DND-41 (cell line): ENCODE measurements at regions not wholly inside any gene's neighbourhood (a gene's known extent, or its start where the extent isn't known, plus 50 kb on each side); places are given as distances from the start of the nearest gene placed in this dataset.

ENCODE experiments used
- ATAC-seq: fragments of 200-7000 bp; cut with Tn5 transposase; 3 replicates; pipeline ENCODE4 v1.9.1; 2021; ENCODE audit warnings: low read depth; ENCODE audit not compliant: insufficient read depth
- DNase-seq: peaks from one replicate; pipeline ENCODE4 v3.0.0-alpha.2; 2020
- H2AFZ ChIP-seq: 2 replicates; pipeline ENCODE4 v1.6.0; 2012; ENCODE audit warnings: low read depth, low read length
- H3K27ac ChIP-seq: 2 replicates; pipeline ENCODE4 v1.5.1; 2012; ENCODE audit warnings: low read length, inconsistent platforms
- H3K27me3 ChIP-seq: fragments of 200-600 bp; sonication (generic); 2 replicates; pipeline ENCODE4 v1.6.0; 2012; ENCODE audit warnings: low read length, mild to moderate bottlenecking, inconsistent platforms; ENCODE audit not compliant: insufficient read depth, poor library complexity
- H3K36me3 ChIP-seq: 2 replicates; pipeline ENCODE4 v1.5.1; 2012; ENCODE audit warnings: low read length, inconsistent platforms; ENCODE audit not compliant: insufficient read depth
- H3K4me1 ChIP-seq: 2 replicates; pipeline ENCODE4 v1.5.1; 2012; ENCODE audit warnings: mild to moderate bottlenecking, low read length; ENCODE audit not compliant: insufficient read depth
- H3K4me2 ChIP-seq: 2 replicates; pipeline ENCODE4 v1.6.0; 2012; ENCODE audit warnings: mild to moderate bottlenecking, moderate library complexity, low read length, inconsistent platforms; ENCODE audit not compliant: insufficient read depth
- H3K4me3 ChIP-seq, 2 experiments: fragments of 200-600 bp in 1 of 2; shearing (Covaris generic) in 1 of 2; 2 replicates each; pipeline ENCODE4 v1.5.1; 2012 to 2016; ENCODE audit warnings: inconsistent platforms in 2 of 2, low read length in 2 of 2, mild to moderate bottlenecking in 2 of 2, low read depth in 1 of 2, moderate library complexity in 1 of 2
- H3K79me2 ChIP-seq: 2 replicates; pipeline ENCODE4 v1.6.0; 2012; ENCODE audit warnings: low read length, inconsistent platforms; ENCODE audit not compliant: insufficient read depth
- H3K9ac ChIP-seq: 2 replicates; pipeline ENCODE4 v1.6.0; 2012; ENCODE audit warnings: low read depth, mild to moderate bottlenecking, inconsistent platforms, low read length, moderate library complexity
- H3K9me3 ChIP-seq: 2 replicates; pipeline ENCODE4 v1.5.1; 2012; ENCODE audit warnings: low read length, moderate library complexity, mild to moderate bottlenecking, inconsistent platforms; ENCODE audit not compliant: insufficient read depth, severe bottlenecking
- H4K20me1 ChIP-seq: 2 replicates; pipeline ENCODE4 v1.6.0; 2012; ENCODE audit warnings: low read length; ENCODE audit not compliant: insufficient read depth
- CTCF ChIP-seq: IDR thresholded peaks from 2 replicates; pipeline ENCODE4 v1.5.1; 2012; ENCODE audit warnings: borderline replicate concordance, low read length, moderate library complexity, mild to moderate bottlenecking; ENCODE audit not compliant: poor library complexity, severe bottlenecking; ENCODE audit errors: extremely low read depth
- EZH2 ChIP-seq: IDR thresholded peaks from 3 replicates; pipeline ENCODE4 v1.6.1; 2012; ENCODE audit warnings: borderline replicate concordance, low read depth, mild to moderate bottlenecking, moderate library complexity, low read length, inconsistent platforms; ENCODE audit not compliant: severe bottlenecking

GRCh38 chr7:106763717-106764116, 101.4 kb upstream of the PIK3CG start:
- Histone ChIP-seq H3K27ac (no peak overlapping the region), H3K79me2 (no peaks in the 10 kb centered on the region), H3K4me3 (no peak overlapping the region), H4K20me1 (no peaks in the 10 kb centered on the region), H2AFZ (no peak overlapping the region), H3K36me3 (no peaks in the 10 kb centered on the region), H3K9ac (no peak overlapping the region), H3K9me3 (no peaks in the 10 kb centered on the region), H3K4me2 (no peak overlapping the region), H3K4me1 (peaks cover 36% of the 10 kb centered on the region), H3K27me3 (no peaks in the 10 kb centered on the region)
- DNase-seq (no peak), ATAC-seq (no peak)
- TF ChIP-seq EZH2 (no peak), CTCF (no peak)

- ATAC-seq (no peak), DNase-seq (no peak)
- H3K9ac ChIP-seq: no peak overlapping the region
- no peaks in the 10 kb centered on the region for H4K20me1 ChIP-seq
- peaks cover 38% of the 10 kb centered on the region for H3K4me1 ChIP-seq
- H3K27me3 ChIP-seq: no peaks in the 10 kb centered on the region
- H3K4me3 ChIP-seq: no peak overlapping the region
- H2AFZ ChIP-seq: no peak overlapping the region
- no peaks in the 10 kb centered on the region for H3K9me3 ChIP-seq
- no peaks in the 10 kb centered on the region for H3K79me2 ChIP-seq
- no peaks in the 10 kb centered on the region for H3K36me3 ChIP-seq
- no peak overlapping the region; the same call in 1 of the 2 replicates for H3K27ac ChIP-seq
- H3K4me2 ChIP-seq: peak overlapping the region; percentile 66; the same call in 1 of the 2 replicates
- no peak for TF ChIP-seq EZH2
- no peak for TF ChIP-seq CTCF
Measured at GRCh38 chr7:106765727-106766355, 99.2 kb upstream of the PIK3CG start.

GRCh38 chr7:106766551-106766950, 98.5 kb upstream of the PIK3CG start:
- H3K27ac ChIP-seq: peak overlapping the region; percentile 78
- no peak overlapping the region for H2AFZ ChIP-seq
- DNase-seq: no peak
- H3K9me3 ChIP-seq: no peaks in the 10 kb centered on the region
- H3K79me2 ChIP-seq: no peaks in the 10 kb centered on the region
- TF ChIP-seq EZH2 (no peak), CTCF (no peak)
- no peak for ATAC-seq
- peak overlapping the region in 1 of 2 experiments; percentile 45; a peak in 2 of 4 replicates for H3K4me3 ChIP-seq
- no peaks in the 10 kb centered on the region for H3K36me3 ChIP-seq
- peak overlapping the region; percentile 66 for H3K4me2 ChIP-seq
- no peak overlapping the region for H3K9ac ChIP-seq
- H3K4me1 ChIP-seq: peaks cover 38% of the 10 kb centered on the region
- H3K27me3 ChIP-seq: no peaks in the 10 kb centered on the region
- H4K20me1 ChIP-seq: no peaks in the 10 kb centered on the region

GRCh38 chr7:106767078-106767477, 98.0 kb upstream of the PIK3CG start:
- H3K4me2 ChIP-seq: peak overlapping the region; percentile 66

More at GRCh38 chr7:106767078-106767477, 98.0 kb upstream of the PIK3CG start:
- H3K9ac ChIP-seq: peak overlapping the region; percentile 48
- peak overlapping the region; percentile 71; the same call in 1 of the 2 replicates for H2AFZ ChIP-seq
- H3K79me2 ChIP-seq: no peaks in the 10 kb centered on the region
- no peaks in the 10 kb centered on the region for H3K36me3 ChIP-seq
- peak overlapping the region in 1 of 2 experiments; percentile 45; a peak in 2 of 4 replicates for H3K4me3 ChIP-seq
- H3K27me3 ChIP-seq: no peaks in the 10 kb centered on the region
- TF ChIP-seq CTCF (no peak), EZH2 (no peak)
- ATAC-seq (peak; percentile 76), DNase-seq (no peak)
- no peaks in the 10 kb centered on the region for H4K20me1 ChIP-seq
- H3K4me1 ChIP-seq: peaks cover 38% of the 10 kb centered on the region
- H3K9me3 ChIP-seq: no peaks in the 10 kb centered on the region
- H3K27ac ChIP-seq: peak overlapping the region; percentile 78
